Progenitor cell of endocrine pancreas (in vitro differentiated cells): ENCODE measurements at regions not wholly inside any gene's neighbourhood (a gene's known extent, or its start where the extent isn't known, plus 50 kb on each side); places are given as distances from the start of the nearest gene placed in this dataset.
"Not testable (repeated sequence)": the region's sequence is repeated elsewhere in the genome, so short reads cannot be mapped to it uniquely, and the experiment has no call there.

Experiments
- DNase-seq: peaks from one replicate; pipeline ENCODE4 v3.0.0; 2021; ENCODE audit warnings: low spot score; ENCODE audit not compliant: unreplicated experiment
- H3K27ac Mint-ChIP-seq: 2 replicates; pipeline ENCODE4 v1.8.0; 2021; ENCODE audit warnings: mild to moderate bottlenecking, moderate library complexity, mixed read lengths
- H3K27me3 Mint-ChIP-seq: 2 replicates; pipeline ENCODE4 v1.8.0; 2021; ENCODE audit warnings: mixed read lengths
- H3K36me3 Mint-ChIP-seq: 2 replicates; pipeline ENCODE4 v1.8.0; 2022; ENCODE audit warnings: mixed read lengths; ENCODE audit not compliant: insufficient read depth
- H3K4me1 Mint-ChIP-seq: 2 replicates; pipeline ENCODE4 v1.8.0; 2021; ENCODE audit warnings: low read depth, mixed read lengths
- H3K4me3 Mint-ChIP-seq: 2 replicates; pipeline ENCODE4 v1.8.0; 2021; ENCODE audit warnings: low read depth, mild to moderate bottlenecking, moderate library complexity, mixed read lengths
- H3K9me3 Mint-ChIP-seq: 2 replicates; pipeline ENCODE4 v1.8.0; 2021; ENCODE audit warnings: low read depth, mixed read lengths
- TF ChIP-seq, protein P1 (sequence below): fragments of 200-600 bp; sonication (generic); IDR thresholded peaks from one replicate; pipeline ENCODE4 v1.5.0; 2021; ENCODE audit warnings: antibody characterized with exemption, mild to moderate bottlenecking; ENCODE audit not compliant: unreplicated experiment

GRCh38 chr4:12445711-12446235 is 1017.1 kb upstream of the HS3ST1 start:
- no peak for DNase-seq
- TF ChIP-seq, protein P1, sequence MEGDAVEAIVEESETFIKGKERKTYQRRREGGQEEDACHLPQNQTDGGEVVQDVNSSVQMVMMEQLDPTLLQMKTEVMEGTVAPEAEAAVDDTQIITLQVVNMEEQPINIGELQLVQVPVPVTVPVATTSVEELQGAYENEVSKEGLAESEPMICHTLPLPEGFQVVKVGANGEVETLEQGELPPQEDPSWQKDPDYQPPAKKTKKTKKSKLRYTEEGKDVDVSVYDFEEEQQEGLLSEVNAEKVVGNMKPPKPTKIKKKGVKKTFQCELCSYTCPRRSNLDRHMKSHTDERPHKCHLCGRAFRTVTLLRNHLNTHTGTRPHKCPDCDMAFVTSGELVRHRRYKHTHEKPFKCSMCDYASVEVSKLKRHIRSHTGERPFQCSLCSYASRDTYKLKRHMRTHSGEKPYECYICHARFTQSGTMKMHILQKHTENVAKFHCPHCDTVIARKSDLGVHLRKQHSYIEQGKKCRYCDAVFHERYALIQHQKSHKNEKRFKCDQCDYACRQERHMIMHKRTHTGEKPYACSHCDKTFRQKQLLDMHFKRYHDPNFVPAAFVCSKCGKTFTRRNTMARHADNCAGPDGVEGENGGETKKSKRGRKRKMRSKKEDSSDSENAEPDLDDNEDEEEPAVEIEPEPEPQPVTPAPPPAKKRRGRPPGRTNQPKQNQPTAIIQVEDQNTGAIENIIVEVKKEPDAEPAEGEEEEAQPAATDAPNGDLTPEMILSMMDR = no peak
- Mint-ChIP-seq H3K27ac (no peak overlapping the region), H3K4me3 (no peak overlapping the region), H3K36me3 (no peaks in the 10 kb centered on the region), H3K9me3 (peaks cover 9% of the 10 kb centered on the region), H3K27me3 (no peaks in the 10 kb centered on the region), H3K4me1 (peaks cover 3% of the 10 kb centered on the region)

GRCh38 chr4:12439633-12440305 is 1011.1 kb upstream of the HS3ST1 start:
- H3K4me1 Mint-ChIP-seq = no peaks in the 10 kb centered on the region
- H3K27ac Mint-ChIP-seq = no peak overlapping the region
- H3K27me3 Mint-ChIP-seq = no peaks in the 10 kb centered on the region
- TF ChIP-seq, protein P1 = no peak
- no peak for DNase-seq
- no peak overlapping the region for H3K4me3 Mint-ChIP-seq
- H3K9me3 Mint-ChIP-seq = no peaks in the 10 kb centered on the region
- H3K36me3 Mint-ChIP-seq = no peaks in the 10 kb centered on the region

DNA sequence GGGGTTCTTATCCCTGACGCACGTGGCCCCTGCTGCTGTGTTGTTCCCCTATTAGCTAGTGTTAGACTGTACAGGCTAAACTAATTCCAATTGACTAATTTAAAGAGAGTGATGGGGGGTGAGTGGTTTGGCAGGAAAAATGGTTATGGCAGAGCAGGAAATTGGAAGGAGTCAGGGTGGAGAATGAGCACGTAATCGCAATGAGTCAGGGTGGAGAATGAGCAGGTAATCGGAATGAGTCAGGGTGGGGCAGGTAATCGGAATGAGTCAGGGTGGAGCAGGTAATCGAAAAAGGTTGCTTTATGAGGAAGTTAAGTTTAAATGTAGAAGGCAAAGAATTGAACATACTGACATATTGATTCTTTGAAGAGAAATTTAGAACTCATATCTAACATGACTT is 1002.6 kb upstream of the HS3ST1 start:
- not testable (repeated sequence) for H3K9me3 Mint-ChIP-seq, H3K4me1 Mint-ChIP-seq, DNase-seq, H3K4me3 Mint-ChIP-seq, H3K36me3 Mint-ChIP-seq, H3K27me3 Mint-ChIP-seq, H3K27ac Mint-ChIP-seq

DNA sequence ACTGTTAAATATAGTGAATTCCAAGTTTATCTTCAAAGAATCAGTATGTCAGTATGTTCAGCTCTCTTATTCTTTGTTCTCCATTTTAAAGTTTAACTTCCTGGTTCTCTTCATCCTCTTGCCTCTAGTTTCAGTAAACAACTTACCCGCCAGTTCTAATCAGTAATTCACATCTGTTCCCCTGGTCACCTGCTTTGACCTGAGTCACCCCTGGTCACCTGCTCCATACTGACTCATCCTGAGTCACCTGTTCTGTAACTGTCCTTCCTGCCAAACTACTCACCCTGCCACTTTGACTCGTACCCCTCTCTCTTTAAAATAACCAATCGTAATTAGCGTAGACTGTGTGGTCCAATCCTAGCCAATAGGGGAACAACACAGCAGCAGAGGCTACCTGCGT is 992.7 kb upstream of the HS3ST1 start:
- DNase-seq = no peak
- H3K27me3 Mint-ChIP-seq = no peaks in the 10 kb centered on the region
- no peaks in the 10 kb centered on the region for H3K36me3 Mint-ChIP-seq
- H3K4me3 Mint-ChIP-seq = no peak overlapping the region
- H3K4me1 Mint-ChIP-seq = no peaks in the 10 kb centered on the region
- H3K27ac Mint-ChIP-seq = no peak overlapping the region
- TF ChIP-seq, protein P1 = no peak
- peaks cover 13% of the 10 kb centered on the region for H3K9me3 Mint-ChIP-seq

DNA sequence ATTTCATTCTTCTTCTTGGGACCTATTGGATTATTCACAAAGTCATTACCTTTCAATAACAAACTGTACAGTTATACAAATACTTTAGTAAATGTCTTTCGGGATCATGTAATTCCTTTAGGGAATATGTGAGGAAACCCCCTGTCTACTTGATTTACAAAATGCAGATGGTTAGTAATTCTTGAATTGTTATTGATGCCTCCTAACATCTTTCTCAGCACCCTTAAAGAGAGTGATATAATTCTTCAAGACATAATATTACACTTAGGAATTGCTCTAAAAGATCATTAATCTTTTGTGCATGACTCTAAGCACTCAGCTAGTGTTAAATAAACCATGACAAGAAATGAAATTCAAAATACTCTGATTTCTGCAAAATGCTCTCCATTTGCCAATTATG is 988.1 kb upstream of the HS3ST1 start:
- Mint-ChIP-seq H3K4me1 (no peaks in the 10 kb centered on the region), H3K9me3 (peaks cover 3% of the 10 kb centered on the region), H3K27me3 (no peaks in the 10 kb centered on the region), H3K36me3 (no peaks in the 10 kb centered on the region), H3K4me3 (no peak overlapping the region), H3K27ac (no peak overlapping the region)
- DNase-seq = no peak
- TF ChIP-seq, protein P1 = no peak

GRCh38 chr4:12414181-12414812 is 985.6 kb upstream of the HS3ST1 start:
- Mint-ChIP-seq H3K4me3 (no peak overlapping the region), H3K27ac (no peak overlapping the region), H3K9me3 (no peaks in the 10 kb centered on the region), H3K27me3 (no peaks in the 10 kb centered on the region), H3K4me1 (no peaks in the 10 kb centered on the region), H3K36me3 (no peaks in the 10 kb centered on the region)
- TF ChIP-seq, protein P1 = no peak
- DNase-seq = no peak
